HG02870 (cell line): ENCODE measurements at regions not wholly inside any gene's neighbourhood (a gene's known extent, or its start where the extent isn't known, plus 50 kb on each side); places are given as distances from the start of the nearest gene placed in this dataset.
"Not testable (repeated sequence)": the region's sequence is repeated elsewhere in the genome, so short reads cannot be mapped to it uniquely, and the experiment has no call there.

Experiments used
- ATAC-seq: cut with Tn5 transposase; IDR thresholded peaks from one replicate; pipeline ENCODE4 v1.9.1; 2021; ENCODE audit warnings: mild to moderate bottlenecking, moderate library complexity; ENCODE audit not compliant: unreplicated experiment

DNA sequence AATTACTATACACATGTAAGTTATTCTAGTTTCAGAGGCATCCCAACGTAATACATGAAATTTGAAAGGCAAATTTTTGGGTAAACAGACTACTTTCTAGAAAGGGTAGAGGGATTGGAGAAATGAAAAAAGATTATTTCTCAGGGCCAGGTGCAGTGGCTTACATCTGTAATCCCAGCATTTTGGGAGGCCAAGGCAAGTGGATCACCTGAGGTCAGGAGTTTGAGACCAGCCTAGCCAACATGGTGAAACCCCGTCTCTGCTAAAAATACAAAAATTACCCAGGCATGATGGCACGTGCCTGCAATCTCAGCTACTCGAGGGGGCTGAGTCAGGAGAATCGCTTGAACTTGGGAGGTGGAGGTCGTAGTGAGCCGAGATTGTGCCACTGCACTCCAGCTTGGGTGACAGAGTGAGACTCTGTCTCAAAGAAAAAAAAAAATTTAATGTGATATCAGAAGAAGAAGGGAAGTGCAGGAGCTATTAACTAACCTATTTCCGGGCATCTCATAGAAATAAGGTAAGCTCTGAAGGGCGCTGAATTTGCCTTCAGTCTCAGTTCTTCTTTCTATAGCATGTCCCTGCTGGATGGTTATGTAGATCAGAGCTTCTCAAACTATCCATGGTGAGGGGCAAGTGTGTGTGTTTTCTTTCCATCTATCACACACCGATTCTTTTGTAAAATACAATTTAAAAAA is 100.3 kb upstream of the MTHFD1L start:
- ATAC-seq = peak; percentile 81

DNA sequence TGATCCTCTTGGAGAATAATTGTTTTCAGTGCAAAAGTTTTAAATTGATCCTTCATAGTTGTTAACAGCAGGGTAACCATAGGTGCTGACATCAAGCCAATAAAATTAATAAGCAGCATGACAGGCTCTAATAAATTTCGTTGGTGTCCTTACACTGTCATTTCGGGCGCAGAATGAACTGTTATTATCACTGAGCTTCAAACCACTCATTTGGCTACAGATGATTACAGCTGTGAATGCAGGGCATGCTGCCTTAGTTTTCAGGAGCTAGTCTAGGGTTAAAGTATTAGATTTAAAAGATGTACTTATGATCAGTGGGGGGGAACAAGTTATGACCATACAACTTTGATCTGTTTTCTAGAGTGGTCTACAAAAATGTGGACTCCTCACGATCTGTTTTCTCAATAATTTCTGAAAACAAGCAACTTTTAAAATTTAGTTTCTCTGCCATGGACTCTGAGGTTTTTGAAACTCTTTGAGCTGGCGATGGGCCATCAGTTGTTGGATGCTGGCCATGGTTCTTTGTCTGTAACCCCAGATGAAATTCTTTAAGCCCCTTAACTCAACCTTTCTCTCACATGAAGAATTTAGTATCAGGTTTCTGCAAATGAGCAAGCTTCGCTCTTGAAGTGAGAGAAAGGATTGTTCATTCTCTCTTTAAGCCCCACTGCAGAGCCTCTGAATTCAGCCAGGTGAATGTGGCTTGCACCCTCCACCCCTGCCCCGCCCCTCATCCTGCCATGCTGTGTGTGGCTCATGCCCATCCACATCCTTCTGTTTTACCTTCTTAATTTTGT is 99.1 kb upstream of the MTHFD1L start:
- no peak for ATAC-seq

DNA sequence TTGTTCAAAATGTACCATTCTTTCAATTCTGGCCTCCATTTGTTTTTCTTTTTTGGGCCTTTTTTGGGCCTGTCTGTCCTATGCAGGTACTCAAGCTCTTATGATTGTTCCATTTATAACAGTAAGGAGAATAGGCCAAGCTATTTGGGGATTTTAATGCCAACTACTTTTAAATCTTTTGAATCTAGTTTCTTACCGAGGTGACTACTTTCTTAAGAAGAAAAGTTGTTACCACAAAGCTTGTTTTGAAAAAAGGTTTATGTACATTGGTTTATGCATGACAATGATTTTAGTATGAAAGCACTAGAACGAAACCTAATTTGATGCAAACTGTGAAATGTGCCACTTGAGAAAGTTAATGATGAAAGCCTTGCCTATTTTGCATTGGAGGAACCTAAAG is 98.3 kb upstream of the MTHFD1L start:
- ATAC-seq = no peak

DNA sequence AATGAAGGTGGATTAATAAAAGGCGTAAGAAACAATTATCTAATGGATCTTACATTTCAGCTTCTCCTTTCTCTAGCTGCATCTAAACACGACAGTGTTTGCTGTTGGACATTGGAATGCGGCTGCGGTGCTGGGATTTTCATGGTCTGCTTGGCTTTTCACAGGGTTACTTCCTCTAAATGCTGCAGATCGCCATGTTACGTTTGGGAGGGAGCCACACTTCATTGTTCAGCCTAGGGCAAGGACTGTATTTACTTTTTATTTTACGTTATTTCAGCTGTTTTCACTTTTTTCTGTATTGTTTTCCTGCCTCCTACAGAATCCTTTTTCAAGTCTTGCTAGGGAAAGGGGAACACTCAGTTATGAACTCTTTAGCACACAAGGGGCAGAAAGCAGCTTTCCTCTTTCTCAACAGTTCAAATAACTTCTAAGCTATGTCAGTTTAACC is 97.9 kb upstream of the MTHFD1L start:
- ATAC-seq = no peak

DNA sequence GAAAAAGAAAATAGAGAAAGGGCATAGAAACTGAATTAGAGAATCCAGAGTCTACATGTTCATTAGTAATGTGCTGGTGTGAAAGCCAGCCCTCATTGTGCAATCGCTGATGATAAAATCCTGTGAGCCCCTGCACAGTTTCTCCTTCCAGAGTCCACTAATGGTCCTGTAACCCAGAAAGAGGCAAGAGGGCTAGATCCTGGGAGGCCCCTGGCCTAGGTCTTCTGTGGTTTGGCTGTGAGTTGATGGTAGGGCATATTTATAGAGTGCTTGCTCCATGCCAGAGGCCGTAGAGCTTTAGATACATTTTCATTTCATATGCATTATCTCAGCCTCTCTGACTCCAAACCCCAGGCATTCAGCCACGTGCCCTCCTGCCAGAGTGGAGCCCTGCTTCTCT is 94.9 kb upstream of the MTHFD1L start:
- ATAC-seq = no peak

DNA sequence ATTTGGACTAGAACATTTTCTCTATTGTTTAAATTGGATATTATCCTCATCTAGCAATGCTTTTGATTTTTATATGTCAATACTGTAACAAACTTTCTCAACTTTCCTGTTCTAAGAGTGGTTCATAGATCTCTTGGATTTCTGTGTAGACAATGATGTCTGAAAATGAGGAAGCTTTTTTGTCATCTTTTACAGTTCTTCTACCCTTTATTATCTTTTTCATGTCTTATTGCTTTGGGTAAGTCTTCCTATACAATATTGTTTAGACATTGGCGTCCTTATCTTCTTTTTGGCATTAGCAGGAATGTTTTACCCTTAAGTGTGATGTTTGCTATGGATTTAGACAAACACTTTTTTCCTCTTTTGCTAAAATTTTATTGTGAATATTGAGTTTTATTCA is 91.5 kb upstream of the MTHFD1L start:
- no peak for ATAC-seq

DNA sequence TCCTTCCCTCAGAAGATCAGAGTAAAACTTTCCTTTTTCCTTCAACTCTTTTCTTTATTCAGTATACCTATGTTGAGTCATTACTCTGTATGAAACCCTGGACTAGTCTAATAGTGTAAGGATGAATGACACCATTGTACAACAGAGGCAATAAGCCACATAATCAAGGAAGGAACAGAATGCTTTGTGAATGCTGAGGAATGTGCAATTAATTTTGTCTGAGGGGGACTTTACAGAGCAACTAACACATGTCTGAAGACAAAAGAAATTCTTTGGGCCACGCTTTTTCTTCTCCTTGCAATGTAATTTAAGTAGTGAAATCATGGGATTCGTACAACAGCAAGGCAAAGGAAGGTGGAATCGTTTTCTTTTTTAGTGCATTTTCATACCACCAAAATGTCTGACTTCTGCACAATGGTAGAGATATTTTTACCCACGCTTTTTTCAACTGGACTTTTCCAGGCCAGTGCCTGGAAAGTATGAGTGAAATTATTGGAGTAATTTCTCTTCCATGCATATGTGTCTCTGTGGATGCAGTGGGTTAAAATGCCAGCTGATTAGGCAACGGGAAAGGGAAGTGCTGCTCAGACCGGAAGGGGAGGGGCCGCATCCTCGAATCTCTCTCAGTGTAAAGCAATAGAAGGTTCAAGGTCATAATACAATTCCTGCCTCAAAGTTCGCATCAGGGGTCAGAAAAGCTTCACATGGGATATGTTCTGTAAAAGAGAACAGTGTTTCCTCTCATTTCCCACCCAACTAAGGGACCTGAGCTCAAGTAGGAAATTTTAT is 89.9 kb upstream of the MTHFD1L start:
- no peak for ATAC-seq

DNA sequence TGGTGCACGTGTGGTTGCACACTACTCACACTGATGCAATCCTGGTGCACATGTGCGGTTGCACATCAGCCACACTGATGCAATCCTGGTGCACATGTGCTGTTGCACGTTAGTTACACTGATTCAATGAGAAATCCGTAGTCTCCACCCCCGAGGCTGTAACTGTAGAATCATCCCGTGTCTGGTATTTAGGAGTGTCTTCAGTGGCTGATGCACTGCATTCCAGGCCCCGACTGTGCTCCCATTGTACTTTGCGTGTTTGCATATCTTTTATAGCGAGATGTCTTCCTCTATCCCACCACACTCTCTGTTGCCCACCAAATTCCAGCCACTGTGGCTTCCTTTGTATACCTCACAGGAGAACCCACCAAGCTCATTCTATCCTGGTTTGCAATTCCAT is 87.8 kb upstream of the MTHFD1L start:
- no peak for ATAC-seq

DNA sequence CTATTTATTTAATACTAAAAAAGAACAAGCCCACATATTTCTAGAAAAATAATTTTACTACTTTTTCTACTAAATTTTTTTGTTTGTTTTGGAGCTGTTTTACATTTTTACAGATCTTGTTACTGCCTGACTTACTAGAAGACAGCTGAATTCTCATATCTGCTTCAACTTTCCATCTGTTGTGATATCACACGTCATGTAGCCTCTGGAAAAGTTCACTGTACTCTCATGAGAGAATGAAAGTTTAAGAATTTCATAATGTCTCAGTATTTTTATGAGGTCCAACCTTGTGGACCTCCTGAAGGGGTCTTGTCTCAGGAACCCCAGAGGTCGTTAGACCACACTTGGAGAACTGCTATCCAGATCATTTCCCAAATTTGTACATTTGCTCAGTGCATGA is 81.7 kb upstream of the MTHFD1L start:
- ATAC-seq = no peak

DNA sequence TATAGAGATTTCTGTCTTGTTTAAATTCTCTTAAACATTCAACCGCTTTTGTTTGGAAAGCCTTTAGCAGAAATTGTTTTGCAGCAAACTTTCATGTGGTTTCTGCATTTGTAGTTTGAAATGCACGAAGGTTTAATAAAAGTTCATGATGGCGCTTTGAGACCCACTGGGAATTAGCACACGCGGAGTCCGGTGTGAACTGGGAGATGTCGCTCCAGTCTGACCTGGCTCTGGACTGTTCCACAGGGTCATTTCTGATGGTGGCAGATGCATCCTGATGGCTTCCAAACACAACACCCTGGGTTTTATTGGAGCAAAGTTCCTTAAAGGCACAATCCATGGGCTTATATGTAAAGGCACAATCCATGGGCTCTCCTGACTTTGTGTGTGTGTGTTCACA is 78.1 kb upstream of the MTHFD1L start:
- ATAC-seq = no peak

DNA sequence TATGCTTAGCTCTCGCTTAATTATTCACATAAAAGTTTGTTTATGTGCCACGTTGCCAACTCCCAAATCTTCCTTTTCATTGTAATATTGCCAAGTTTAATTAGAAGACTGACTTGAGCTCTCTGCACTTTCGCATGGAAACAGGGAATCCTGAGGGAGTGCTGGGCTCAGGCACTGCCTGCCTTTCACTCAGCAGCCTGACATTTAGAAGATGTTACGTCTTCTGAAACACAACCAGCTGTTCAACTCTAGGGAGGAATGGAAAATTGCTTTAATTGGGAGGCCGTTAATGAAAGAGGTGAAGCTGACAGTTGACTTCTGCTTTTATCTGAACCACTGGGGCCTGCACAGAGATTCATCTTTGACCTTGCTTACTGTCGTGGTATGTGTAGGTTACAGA is 77.4 kb upstream of the MTHFD1L start:
- ATAC-seq = no peak

DNA sequence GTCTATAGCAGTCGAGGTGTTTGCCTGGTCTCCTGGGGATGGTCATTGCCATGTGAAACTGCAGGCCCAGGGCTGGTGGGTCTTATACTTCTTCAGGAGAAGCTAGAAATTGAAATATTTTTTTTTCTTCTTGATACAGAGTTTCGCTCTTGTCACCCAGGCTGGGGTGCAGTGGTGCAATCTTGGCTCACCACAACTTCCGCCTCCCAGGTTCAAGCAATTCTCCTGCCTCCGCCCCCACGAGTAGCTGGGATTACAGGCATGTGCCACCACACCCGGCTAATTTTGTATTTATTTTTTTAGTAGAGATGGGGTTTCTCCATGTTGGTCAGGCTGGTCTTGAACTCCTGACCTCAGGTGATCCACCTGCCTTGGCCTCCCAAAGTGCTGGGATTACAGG is 75.6 kb upstream of the MTHFD1L start:
- ATAC-seq = not testable (repeated sequence)

DNA sequence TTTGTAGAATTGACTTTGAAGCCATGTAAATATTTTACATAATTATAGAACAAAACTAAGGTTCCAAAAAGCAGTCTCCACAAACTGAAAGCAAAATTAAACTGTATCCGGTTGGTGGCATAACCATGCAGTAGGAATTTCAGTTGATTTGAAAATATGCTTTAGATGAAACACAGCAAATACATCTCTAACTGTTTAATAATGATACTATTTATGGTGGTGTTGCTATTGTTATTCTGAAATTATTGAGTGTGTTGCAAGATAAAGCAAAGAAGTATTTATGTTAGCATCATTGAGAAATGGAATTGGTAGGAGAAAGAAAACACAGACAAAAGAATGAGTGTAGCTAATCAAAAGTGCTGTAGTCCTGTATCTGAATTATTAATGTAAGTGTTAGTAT is 73.8 kb upstream of the MTHFD1L start:
- ATAC-seq = no peak

DNA sequence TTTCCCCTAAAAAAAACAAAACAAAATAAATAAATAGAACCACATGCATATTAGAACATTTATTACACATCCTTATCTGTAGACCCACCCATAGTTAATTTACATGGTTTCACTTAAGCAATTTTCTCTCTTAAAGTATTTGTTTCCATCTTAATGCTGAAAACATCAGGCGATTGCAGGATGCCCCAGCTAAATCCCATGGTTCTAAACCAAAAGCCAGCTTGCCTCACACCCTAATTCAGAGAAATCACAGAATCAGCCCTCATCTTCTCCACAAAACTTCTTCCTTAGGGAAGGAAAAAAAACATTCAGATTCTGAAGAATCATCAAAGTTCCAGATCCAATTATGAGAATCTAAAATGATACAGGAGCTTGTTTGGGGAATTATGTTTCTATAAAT is 67.6 kb upstream of the MTHFD1L start:
- ATAC-seq = no peak

DNA sequence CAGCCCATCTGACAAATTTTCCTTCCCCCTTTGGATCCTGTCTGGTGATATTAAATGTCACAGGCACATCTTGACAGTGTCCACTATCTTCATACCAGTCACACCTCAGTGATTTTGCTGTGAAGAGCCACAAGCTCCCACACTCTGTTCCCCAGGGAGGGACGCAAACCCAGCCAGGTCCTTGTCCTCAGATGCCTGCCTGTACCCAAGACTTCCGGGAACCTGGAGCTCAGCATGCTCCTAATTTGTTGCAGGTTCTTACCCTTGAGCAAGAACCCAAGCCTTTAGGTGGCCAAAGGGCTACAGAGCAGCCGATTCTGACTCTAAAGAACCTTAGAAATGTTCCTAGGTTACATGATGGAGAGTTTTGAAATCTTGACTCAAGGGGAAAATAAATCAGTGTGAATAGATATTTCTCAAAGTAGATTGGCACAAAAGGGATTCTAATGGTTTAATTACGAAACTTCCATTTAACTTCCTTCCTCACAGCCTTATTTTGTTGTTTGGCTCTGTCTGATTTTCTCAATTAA is 66.2 kb upstream of the MTHFD1L start:
- no peak for ATAC-seq

DNA sequence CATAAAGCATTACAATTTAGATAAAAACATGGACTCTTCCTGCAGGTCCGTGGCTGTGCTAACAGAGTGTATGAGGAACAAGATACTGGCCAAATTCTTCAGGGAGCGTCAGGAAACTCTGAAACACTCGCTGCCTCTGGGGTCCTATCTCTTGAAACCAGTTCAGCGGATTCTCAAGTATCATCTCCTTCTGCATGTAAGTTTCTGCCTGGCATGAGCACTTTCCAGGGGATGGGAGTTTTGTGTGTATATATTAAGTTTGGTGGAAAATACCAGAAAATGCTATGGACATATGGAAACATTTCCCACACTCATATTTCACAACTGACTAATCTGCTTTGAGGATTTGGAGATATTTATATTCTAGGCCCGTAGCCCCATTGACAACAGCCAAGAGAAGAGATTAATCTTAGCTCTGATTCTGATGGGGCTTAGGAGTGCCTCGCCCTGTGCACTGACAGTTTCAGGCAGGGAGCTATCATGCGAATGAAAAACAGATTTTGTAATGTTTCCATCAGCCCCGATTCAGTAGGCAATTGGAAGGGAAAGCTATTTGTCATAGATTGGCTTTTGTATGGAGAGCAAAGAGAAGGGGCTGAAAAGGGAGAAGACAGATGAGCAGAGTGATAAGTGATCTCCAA is 64.7 kb upstream of the MTHFD1L start:
- no peak for ATAC-seq

DNA sequence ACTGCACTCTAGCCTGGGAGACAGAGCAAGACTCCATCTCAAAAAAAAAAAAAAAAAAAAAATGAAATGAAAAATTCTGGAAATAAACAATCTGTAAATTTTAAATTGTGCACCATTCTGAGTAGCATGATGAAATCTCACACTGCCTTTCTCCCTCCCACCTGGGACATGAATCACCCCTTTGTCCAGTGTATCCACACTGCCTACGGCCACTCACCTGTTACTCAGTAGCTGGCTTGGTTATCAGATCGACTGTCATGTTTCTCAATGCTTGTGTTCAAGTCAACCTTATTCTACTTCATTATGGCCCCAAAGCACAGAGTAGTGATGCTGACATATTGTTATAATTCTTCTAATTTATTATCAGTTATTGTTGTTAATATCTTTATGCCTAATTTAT is 58.7 kb upstream of the MTHFD1L start:
- ATAC-seq = no peak

DNA sequence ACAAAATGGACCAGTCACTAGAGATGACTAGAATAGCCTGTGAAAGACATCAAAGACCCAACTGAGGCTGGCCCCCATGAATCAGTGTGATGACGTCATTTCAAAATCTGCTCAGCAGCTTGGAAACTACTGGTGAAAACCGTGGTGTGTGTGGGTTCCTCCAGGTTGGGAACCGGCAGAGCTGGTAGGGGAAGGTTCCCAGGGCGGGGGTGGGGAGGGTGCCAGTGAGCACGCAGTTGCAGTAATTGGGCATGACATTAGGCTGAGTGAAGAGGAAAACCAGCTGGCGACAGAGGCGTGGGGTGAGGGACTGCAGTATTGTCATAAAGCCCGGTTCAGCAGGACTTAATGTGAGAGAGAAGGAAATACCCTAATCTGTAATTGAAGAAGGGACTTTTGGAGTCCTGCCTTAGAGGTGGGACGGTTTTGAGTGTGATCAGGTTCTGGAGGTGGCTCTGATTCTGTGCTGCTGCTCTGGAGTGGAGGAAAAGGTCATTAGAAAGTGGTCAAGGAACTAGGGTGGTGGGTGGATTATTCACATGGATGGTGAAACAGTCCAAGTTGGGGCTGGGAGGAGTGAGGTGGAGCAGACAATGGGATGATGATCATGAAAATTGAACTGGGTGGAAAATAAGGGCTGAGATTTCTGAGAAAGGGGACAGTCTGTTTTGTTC is 52.0 kb upstream of the MTHFD1L start:
- ATAC-seq = peak; percentile 56

DNA sequence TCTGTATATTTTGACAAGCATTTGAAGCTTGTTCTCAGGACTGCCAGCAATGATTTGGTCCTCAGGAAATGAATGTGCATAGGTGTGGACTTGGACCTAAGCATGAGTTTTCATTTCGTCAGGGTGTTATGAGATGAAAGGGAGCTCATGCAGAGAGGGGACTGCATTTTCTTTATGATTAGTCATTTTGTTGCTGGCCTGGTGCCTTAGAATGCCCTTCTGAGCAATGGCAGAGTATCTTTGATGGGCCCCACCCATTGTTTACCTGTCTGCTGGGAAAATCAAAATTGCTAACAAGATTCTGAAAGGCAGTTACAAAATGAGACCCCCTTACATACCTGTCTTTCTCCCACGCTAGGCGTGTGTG is 51.5 kb upstream of the MTHFD1L start:
- ATAC-seq = peak; percentile 63
